Renal pelvis (tissue), 1 donor: ENCODE measurements at regions not wholly inside any gene's neighbourhood (a gene's known extent, or its start where the extent isn't known, plus 50 kb on each side); places are given as distances from the start of the nearest gene placed in this dataset.

Experiments
- DNase-seq: peaks from one replicate; pipeline ENCODE4 v3.0.0-alpha.2; 2013

DNA sequence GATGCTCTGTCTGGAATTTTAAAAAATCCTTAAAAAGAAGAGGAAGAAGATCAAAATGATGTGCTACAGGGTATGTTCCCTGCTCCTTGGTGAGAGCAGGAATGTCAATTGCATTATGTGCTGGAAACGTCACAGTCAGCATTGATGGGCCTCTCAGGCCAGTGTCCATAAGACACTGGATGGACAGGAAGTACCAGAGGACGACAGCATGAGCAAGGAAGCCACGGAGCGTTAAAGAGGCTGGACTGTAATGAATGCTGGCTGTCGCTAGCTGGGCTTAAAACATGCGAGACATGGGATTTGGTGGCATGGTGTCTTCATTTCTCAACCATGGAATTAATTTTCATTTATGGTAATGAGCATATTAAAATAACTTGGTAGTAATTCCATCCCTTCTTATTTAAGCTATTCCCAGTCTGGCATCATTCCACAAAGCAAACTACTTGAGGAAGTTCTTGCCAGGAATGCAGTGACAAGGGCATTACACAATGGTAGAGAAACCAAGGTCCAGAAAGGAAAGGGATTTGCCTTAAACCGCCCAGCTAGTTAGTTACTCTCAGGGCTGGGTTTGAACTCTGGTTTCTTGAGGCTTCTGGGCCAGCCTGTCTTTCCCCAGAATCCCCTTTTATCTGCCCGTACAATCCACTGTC lies 166.6 kb upstream of the SOX4 start:
- DNase-seq = no peak

DNA sequence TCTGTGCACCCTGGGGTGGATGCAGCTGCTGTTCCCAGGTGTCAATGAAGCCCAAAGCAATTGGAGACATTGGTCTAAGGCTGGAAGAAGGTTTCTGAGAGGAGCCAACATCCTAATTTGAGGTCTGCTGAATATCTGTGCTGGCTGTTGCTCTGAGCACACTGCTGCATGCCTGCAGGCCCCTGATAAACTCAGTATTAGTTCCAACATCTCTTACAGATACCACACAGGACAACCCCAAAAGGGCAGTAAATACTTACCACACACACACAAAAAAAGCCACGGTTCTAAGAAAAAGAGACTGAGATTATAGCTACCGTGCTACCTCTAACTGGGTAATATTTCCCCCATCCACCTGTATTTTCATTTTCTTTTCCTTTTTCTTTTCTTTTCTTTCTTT lies 164.3 kb upstream of the SOX4 start:
- no peak for DNase-seq

DNA sequence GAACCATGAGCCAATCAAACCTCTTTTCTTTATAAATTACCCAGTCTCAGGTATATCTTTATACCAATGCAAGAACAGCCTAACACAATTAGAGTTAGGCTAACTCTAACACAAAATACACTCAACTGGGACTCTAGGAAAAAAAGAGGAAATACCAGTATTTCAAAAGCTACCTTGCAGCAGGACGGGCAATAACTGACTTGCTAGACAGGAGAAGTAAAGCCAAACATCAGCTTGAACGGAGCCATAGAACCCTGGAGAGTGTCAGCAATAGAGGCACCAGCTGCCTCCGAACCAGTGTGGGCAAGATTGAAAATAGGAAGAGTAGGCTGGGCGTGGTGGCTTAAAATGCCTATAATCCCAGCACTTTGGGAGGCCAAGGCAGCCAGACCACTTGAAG lies 162.0 kb upstream of the SOX4 start:
- no peak for DNase-seq

DNA sequence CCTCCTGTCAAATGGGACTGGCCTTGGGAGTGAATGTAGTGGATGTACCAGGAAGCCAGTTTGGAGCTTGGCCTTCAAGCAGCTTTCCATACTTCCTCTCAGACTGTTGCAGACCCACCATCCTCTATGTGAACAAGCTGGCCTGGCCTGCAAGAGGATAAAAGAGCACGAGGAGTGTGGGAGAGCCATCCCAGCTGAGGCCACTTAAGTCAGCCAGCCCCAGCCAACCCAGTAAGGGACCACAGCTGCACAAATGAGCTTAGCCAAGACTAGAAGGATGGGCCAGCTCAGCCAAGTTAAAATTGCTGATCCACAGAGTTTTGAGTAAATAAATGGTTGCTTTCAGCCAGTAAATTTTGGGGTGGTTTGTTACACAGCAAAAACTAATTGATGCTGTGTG lies 156.9 kb upstream of the SOX4 start:
- DNase-seq = no peak

DNA sequence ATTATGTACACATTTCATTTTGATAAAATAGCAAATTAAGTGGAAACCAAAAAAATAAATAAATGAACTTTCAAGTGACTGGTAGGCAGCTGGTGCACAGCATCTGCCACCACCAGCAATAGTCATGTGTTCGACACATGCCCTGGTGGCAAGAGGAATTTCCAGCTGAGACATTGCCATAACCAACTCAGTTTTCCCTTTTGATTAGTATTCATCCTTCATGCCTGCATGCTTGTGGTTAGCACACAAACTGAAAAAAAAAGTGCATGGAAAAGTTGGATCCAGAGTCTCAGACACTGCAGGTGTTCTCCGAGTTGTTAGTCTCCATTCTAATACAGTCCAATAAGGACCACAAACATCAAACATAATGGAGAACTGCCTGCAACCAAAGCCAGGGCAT lies 156.0 kb upstream of the SOX4 start:
- DNase-seq = no peak

DNA sequence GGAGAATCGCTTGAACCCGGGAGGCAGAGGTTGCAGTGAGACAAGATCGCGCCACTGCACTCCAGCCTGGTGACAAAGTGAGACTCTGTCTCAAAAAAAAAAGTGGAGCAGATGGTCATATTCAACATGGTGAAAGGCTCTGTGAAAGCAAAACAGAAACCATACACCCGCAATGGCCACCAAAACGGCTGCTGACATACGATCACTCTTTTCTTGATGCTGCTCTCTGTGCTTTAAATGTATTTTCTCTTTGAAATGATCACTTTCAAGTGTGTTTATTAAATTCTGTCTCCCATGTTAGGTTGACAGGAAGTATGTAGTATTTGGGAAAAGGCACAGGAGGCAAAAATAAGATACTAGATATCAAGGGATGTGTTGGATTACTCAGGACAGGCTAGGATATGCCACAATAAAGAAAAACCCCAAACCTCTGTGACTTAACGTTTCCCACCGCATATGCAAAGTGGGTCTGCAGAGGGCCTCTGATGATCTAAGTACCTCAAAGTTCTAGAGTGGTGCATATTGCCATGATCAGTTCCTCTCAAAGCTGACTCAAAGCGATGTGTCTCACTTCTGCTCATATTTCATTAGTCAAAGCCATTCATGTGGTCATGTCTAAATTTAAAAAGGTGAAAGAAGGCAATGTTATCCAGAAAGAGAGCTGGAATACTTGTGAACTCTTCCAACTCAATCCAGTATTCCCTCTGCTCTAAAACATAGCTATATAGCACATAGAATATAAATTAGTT lies 155.1 kb upstream of the SOX4 start:
- DNase-seq = no peak

DNA sequence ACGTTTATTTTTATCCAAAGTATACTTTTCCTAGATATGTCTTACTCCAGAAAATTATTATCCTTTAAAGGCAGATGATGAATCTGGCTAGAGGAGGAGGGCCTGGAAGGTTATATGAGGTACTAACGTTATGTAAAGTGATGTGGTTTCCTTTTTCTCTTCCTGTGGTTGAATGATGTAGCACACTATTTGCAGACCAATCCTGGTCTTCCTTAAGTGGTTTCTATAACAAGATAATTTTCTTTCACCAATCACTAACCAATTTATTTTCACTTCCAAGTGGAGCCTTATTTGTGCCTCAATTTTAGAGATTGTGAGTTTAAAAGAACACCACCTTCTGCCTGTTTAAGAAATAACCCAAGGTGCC lies 154.6 kb upstream of the SOX4 start:
- no peak for DNase-seq

DNA sequence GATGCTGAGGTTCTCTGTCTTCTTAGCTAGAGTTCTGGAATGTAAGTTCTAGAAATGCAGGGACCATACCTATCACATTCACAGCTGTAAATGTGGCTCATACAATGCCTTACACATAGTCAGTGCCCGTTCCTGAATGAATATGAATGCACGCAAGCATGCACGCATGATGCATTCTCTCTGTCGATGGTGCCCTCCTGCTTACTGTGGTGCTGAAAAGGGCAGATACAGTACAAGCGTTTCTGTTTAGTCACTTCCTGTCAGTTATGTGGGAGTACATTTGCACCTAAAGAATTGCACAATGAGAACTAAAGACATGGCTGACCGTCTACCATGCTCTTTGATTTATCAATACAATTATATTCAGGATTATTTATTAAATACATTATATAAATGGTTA lies 152.2 kb upstream of the SOX4 start:
- no peak for DNase-seq

DNA sequence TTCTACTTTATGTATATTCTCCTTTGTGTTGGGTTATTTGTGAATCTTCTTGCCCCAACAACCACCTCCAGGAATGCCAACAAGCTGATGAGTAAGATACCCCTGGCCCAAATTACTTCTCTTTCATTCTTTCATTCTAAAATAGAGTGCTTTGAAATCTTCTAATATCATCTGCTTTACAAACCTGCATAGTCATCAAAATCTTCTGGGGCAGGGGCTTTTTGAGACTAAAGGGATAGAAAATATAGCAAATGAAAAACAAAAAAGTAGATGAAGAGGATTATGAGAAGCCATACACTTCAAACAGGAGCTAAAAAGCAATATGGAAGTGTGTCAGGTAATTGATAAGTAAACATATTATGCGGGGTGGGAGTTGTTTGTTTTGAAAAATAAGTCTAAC lies 150.7 kb upstream of the SOX4 start:
- DNase-seq = no peak

DNA sequence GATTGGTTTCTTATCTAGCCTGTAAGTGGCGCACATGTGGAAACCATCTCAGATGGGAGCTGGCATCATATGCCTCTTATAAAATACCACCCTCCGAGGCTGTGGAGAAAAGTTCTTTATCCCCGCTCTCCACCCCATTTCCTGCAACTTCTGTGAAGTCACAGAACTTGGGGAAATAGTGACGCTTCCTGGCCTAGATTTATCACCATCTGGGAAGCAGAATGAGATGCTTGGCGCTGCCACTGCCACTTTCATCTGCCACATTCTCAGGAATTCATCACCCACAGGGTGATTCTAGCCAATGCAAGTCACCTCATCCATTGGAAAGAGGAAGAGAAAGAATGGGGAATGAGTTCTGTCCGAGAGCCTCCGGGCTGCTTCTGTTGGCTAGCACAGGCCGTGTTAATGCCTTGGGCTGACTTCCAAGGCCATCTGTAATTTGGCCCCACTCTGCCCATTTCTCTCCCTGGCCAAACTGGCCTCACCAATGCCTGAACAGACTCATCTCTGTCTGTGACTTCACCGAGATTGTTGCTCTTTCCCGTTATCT lies 148.8 kb upstream of the SOX4 start:
- DNase-seq = no peak

DNA sequence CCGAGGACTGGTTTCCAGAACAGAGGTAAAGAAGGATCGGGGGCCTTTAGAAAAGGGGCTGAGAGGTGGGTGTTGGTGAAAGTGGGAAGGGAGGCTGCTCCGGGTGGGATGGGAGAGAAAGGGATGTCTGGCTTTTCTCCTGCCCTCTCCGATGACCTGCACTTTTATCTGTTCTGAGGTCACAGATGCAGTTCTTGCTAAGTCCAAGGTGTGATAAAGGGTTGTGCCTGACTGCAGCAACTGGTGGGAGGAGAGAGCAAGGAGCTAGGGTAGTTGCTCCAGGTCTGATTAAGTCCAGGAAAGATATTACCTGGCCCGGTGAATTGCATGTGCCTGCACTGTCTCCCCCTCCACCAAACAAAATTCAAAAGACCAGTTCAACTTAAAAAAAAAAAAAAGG lies 145.6 kb upstream of the SOX4 start:
- no peak for DNase-seq

DNA sequence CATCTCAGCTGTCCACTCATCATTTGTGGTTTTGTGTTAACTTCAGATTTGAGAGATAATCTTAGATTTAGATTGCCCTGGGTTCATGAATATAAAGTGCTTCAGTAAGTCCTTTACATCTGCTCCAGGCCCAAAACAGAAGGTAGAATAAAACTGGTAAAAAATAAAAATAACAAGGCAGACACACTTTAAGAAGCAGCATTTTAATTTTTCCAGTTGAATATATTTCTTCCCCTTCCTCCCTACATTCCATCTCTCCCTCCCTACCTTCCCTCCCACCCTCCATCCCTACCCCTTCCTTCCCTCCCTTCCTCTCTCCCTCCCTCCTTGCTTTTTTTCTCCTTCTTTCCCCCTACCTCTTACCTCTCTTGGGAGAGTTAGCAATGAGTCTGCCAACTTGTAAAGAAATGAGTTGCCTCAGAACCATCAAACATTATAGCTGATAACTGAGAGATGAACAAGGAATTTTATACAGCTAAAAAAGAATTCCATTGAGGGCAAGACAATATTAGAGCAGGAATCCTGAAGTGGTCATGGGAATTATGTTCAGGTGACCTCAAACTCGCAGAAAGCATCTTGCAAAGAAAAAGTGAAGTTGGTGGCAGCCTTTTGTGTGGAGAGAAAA lies 145.0 kb upstream of the SOX4 start:
- DNase-seq = no peak

DNA sequence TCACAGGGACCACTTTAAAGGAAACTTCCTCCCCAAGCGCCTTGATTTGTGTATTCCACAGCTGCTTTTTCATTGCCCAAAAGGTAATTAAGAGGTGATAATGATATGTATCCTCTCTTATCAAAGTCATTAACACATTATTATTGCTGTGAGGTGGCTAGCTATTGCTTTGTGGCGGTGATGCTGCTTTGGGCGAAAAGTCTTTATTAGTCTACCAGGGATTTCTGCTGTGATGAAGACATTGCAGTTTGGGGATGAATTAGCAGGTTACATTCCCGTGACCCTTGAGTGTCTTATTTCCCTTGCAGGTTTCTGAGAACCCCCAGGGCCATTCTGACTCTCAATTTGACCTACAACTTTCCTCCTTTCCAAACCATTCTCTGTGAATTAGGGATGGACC lies 143.4 kb upstream of the SOX4 start:
- no peak for DNase-seq

DNA sequence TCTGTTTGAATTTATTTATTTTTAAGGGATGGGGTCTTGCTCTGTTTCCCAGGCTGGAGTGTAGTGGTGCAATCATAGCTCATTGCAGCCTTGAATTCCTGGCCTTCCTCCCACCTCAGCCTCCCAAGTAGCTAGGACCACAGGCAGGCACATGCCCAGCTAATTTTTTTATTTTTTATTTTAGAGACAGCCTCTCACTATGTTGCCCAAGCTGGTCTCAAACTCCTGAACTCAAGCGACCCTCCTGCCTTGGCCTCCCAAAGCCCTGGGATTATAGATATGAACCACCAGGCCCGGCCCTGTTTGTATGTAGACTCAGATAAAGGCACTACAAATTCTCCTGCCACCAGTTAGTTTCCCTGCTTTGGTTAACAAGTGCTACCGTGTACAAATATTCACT lies 142.9 kb upstream of the SOX4 start:
- DNase-seq = no peak

DNA sequence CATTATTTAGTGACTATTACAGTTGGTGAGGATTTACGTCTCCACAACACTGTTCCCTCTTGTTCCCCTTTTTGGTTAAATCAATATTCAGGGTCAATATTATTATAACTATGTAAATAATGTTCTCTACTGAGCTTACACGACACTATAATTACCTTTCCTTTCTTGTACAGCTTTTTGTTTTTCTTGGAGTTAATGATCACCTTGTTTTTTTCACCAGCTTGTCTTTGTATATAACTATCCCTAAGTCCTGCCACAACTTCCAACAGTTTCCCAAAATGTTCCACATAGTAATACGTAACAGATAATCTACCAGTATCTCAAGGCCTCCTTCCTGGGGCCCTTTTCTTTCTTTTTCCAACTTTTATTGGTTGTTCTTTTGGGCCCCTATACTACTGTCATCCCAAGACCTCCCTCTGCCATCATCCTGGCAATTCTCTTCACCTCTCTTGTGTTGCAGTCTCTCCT lies 142.0 kb upstream of the SOX4 start:
- no peak for DNase-seq

DNA sequence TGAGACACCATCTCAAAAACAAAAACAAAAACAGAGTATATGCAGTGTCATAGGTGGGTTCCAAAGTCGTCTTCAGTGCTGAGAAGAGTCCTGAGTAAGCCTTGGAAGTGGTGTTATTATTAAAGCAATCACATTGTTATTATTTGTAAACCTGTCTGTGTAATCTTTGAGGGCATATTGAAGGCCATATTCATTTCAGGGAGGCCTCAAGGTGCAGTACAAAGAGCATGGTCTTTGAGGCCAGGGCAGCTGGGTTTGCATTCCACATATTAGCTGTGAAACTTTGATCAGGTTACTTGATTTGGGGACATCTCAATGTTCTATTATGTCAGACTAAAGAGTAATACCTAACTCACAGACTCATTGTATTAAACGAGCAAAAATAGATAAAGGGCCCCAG lies 139.3 kb upstream of the SOX4 start:
- DNase-seq = no peak

DNA sequence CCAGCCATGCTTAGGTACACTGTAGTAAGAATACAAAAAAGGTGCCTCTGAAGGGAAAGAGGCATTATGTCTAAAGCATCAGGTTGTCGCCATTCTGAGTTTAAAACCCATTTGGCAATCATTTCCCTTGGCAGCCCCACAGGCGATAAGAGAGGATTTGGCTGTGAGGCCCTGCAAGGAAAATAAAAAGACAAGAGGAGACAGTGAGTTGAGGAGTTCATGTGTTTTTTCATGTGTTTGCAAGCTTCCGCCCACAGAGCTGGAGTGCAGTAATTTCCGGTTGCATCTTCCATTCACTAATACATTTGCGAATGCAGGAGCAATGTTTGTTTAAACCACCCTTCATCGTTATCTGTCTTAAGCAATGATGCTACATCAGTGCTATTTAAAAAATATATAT lies 138.5 kb upstream of the SOX4 start:
- DNase-seq = no peak

DNA sequence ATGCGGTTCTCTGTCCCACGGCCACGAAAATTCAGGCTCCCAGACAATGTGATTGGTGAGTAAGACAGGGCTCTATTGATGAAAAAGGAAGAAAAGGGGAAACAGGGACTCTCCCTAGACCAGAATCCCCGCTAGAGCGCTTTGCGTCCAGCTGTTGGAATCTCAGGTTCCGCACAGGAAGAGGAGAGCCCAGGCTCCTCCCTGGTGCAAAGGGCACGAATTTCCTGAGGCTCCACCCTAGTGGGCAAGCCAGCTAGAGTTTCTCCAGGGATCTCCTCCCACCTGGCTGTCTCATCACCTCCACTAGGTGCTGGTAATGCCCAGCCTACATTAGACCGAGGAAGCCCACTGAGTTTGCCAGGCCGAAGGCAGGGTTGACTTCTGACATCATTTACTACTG lies 135.9 kb upstream of the SOX4 start:
- no peak for DNase-seq

DNA sequence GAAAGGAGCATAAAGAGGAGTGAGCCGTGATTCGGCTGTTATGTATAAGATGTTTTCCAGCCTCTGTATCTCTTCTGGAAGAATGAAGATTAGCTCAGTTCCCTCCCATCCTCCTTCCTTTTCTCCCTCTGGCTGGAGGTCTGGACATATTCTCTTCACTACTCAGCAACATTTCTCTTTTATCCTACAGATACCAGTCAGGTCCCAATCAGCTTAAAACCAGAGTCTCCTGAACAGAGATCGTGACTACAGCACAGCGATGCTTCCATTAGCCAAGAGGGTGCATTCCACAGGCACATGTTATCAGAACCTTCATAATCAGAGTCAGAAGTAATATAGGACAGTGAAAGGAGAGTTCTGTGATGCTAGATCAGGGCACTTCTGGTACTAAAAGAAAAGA lies 133.9 kb upstream of the SOX4 start:
- no peak for DNase-seq

DNA sequence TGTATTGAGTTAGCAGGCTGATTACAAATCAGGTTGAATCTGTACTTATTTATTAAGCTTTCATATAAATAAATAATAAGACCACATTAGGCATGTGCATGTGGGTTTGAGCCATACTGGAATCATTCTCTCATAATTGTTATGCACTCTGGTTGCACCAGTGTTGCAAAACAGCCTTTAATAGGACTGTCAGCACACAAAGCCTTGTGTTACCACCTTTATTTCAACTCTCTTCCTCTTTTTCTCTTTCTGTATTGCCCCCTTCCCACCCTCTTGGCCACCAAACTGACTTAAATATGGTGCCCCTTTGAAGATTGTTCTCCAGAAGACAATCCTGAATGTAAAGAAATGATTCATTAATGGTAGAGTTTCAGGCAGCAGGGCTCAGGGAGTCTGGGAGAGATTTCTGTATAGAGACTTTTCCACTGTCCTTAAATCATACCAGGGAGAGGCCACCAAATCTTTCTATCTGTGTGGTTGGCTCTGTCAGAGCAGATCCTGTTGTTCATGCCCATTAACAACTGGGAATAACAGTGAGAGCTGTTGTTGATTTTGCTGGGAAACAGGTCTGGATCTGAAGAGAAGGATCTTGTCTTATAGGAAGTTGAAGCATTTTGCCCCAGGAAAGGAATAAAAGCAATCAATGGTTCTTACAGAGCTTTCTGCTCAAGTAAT lies 131.6 kb upstream of the SOX4 start:
- DNase-seq = no peak

DNA sequence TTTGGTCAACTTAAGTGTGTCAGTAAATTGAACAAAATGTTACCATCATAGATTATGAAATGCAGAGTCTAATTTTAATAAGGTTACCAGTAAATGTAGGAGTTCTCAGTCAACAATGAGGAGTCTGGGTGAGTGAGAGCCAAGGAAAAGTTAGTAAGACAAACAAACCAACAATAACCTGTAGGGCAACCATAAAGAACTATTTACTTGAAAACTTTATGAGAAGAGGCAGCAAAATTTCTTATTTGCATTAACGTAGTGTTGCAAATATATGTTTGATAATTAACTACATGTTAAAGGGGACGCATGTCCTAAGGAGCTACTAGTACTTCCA lies 131.1 kb upstream of the SOX4 start:
- DNase-seq = no peak

DNA sequence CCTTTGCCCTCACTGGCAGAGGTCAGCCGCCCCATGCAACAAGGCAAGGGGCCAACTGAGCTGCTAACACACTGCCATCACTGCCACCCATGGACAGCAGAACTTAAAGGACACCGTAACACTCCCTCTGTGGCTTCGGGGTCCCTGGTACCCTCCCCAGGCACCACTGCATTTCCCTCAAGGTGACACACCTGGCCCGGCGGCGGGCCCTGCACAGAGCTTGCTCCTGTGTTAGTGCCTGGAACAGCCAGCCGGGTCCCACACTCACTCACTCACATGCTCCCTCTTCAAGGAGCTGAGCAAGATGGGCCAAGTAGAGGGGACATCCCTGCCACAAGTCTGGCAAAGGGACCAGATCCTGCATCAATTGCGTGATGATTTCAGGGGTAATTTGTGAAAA lies 126.5 kb upstream of the SOX4 start:
- no peak for DNase-seq

DNA sequence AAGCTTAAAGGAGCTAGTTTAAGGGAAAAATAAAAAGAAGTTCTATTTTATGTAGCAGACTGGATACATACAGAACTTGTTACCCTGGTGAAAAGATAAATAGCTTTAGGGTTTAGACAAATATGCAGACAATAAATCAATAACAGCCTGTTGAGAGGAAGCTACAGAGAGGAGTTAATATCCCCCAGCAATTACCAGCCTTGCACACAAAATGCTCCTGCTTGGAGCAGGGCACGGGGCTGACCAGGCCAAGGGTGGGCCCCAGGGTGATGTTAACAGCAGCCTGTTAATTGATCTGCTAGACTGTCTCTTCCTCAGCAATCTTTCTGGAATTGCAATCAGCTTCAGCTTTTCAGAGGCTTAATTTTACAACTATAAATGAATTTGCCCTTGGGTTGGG lies 125.1 kb upstream of the SOX4 start:
- no peak for DNase-seq
